ENCODE measurements at regions not wholly inside any gene's neighbourhood (a gene's known extent, or its start where the extent isn't known, plus 50 kb on each side); places are given as distances from the start of the nearest gene placed in this dataset.

DNA sequence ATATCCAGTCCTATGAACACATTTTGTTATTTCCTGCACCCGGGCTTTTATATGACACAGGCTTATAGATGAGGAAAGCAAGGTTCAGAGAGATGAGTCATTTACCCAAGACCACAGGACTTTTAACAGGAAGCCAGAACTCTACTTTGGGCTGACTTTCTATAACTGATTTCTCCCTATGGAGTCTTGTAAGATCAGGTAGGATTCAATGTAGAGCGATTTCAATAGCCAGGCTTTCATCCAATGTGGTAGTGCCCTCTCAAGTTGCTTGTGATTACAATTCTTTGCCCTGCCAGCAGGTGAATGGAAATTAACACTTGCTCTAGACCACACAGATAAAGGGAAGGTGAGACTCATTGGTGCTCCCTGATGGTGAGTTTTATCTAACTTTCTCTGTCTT, 378.3 kb downstream of the INSC start:
- no peaks in the 10 kb centered on the region for H3K4me1 Mint-ChIP-seq
- CTCF ChIA-PET: no interaction called here
- POLR2A ChIA-PET: no interaction called here
- no peak overlapping the region for H3K27ac Mint-ChIP-seq
- no peak for ATAC-seq
- intact Hi-C loops (cut with DNase I, micrococcal nuclease): no loop called here
- H3K9me3 Mint-ChIP-seq (ENCODE audit: low read depth): no peaks in the 10 kb centered on the region
- H3K27me3 Mint-ChIP-seq: no peaks in the 10 kb centered on the region
- H3K36me3 Mint-ChIP-seq (ENCODE audit: low read depth): no peaks in the 10 kb centered on the region
- no peak overlapping the region for H3K4me3 Mint-ChIP-seq
- no peak for DNase-seq

GRCh38 chr11:15493921-15494620, 379.3 kb downstream of the INSC start:
- no peaks in the 10 kb centered on the region for H3K36me3 Mint-ChIP-seq (ENCODE audit: low read depth)
- no peaks in the 10 kb centered on the region for H3K4me1 Mint-ChIP-seq
- no peak for DNase-seq
- H3K27ac Mint-ChIP-seq: no peak overlapping the region
- no peaks in the 10 kb centered on the region for H3K9me3 Mint-ChIP-seq (ENCODE audit: low read depth)
- H3K27me3 Mint-ChIP-seq: no peaks in the 10 kb centered on the region
- intact Hi-C loops (cut with DNase I, micrococcal nuclease): no loop called here
- ChIA-PET CTCF (no interaction called here), POLR2A (no interaction called here)
- H3K4me3 Mint-ChIP-seq: no peak overlapping the region
- ATAC-seq: no peak

GRCh38 chr11:15494740-15495139, 380.0 kb downstream of the INSC start:
- ChIA-PET POLR2A (no interaction called here), CTCF (no interaction called here)
- Mint-ChIP-seq H3K36me3 (ENCODE audit: low read depth) (no peaks in the 10 kb centered on the region), H3K4me1 (no peaks in the 10 kb centered on the region), H3K4me3 (no peak overlapping the region), H3K27ac (no peak overlapping the region), H3K27me3 (no peaks in the 10 kb centered on the region), H3K9me3 (ENCODE audit: low read depth) (no peaks in the 10 kb centered on the region)
- DNase-seq (no peak), ATAC-seq (no peak)
- intact Hi-C loops (cut with DNase I, micrococcal nuclease): no loop called here

- no peaks in the 10 kb centered on the region for H3K4me1 Mint-ChIP-seq
- no peaks in the 10 kb centered on the region for H3K9me3 Mint-ChIP-seq (ENCODE audit: low read depth)
- CTCF ChIA-PET: no interaction called here
- H3K27me3 Mint-ChIP-seq: no peaks in the 10 kb centered on the region
- no peaks in the 10 kb centered on the region for H3K36me3 Mint-ChIP-seq (ENCODE audit: low read depth)
- no peak for DNase-seq
- POLR2A ChIA-PET: no interaction called here
- intact Hi-C loops (cut with DNase I, micrococcal nuclease): no loop called here
- ATAC-seq: no peak
- H3K27ac Mint-ChIP-seq: no peak overlapping the region
- no peak overlapping the region for H3K4me3 Mint-ChIP-seq
Measured at GRCh38 chr11:15495462-15495861, 380.7 kb downstream of the INSC start.

DNA sequence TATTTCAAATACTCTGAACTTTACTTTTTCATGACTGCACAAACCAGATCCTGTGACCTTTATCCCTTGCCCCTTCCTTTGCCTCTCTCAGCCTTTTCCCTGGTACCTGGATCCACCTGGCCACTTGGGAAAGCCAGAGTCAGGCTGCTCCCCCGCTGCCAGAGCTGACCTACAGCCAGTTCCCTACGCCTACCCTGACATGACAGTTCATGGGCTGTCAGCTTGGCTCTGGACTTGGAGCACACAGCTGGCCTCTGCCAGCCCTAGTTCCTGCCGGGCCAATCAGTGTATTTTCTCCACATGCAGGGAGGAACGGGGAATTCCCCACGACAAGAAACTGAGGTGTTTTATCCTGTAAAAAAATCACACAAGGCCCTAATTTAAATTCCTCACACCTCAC, 382.6 kb downstream of the INSC start:
- CTCF ChIA-PET: interaction anchor here (1.5 kb wide), 1 partner anchor 12 kb away, joined by 4 read pairs; no protein-coding TSS in a partner anchor
- H3K36me3 Mint-ChIP-seq (ENCODE audit: low read depth): no peaks in the 10 kb centered on the region
- intact Hi-C loops (cut with DNase I, micrococcal nuclease): no loop called here

GRCh38 chr11:15499674-15500073, 385.0 kb downstream of the INSC start:
- no peaks in the 10 kb centered on the region for H3K36me3 Mint-ChIP-seq (ENCODE audit: low read depth)
- no peak overlapping the region for H3K4me3 Mint-ChIP-seq
- intact Hi-C loops (cut with DNase I, micrococcal nuclease): no loop called here
- no peaks in the 10 kb centered on the region for H3K9me3 Mint-ChIP-seq (ENCODE audit: low read depth)
- DNase-seq (no peak), ATAC-seq (no peak)
- H3K27me3 Mint-ChIP-seq: no peaks in the 10 kb centered on the region
- H3K4me1 Mint-ChIP-seq: no peaks in the 10 kb centered on the region
- ChIA-PET POLR2A (no interaction called here), CTCF (no interaction called here)
- no peak overlapping the region for H3K27ac Mint-ChIP-seq

More for the DNA sequence above, 382.6 kb downstream of the INSC start:
- Mint-ChIP-seq H3K27ac (no peak overlapping the region), H3K4me3 (no peak overlapping the region), H3K9me3 (ENCODE audit: low read depth) (no peaks in the 10 kb centered on the region), H3K27me3 (no peaks in the 10 kb centered on the region), H3K4me1 (no peaks in the 10 kb centered on the region)
- POLR2A ChIA-PET: no interaction called here
- DNase-seq (no peak), ATAC-seq (no peak)

GRCh38 chr11:15500643-15501042, 385.9 kb downstream of the INSC start:
- CTCF ChIA-PET: no interaction called here
- Mint-ChIP-seq H3K4me1 (no peaks in the 10 kb centered on the region), H3K36me3 (ENCODE audit: low read depth) (no peaks in the 10 kb centered on the region), H3K27me3 (no peaks in the 10 kb centered on the region), H3K4me3 (no peak overlapping the region), H3K27ac (no peak overlapping the region), H3K9me3 (ENCODE audit: low read depth) (no peaks in the 10 kb centered on the region)
- intact Hi-C loops (cut with DNase I, micrococcal nuclease): no loop called here
- POLR2A ChIA-PET: no interaction called here
- no peak for DNase-seq
- no peak for ATAC-seq

- no peaks in the 10 kb centered on the region for H3K9me3 Mint-ChIP-seq (ENCODE audit: low read depth)
- POLR2A ChIA-PET: no interaction called here
- no peaks in the 10 kb centered on the region for H3K36me3 Mint-ChIP-seq (ENCODE audit: low read depth)
- ATAC-seq (no peak), DNase-seq (no peak)
- intact Hi-C loops (cut with DNase I, micrococcal nuclease): no loop called here
- no peaks in the 10 kb centered on the region for H3K4me1 Mint-ChIP-seq
- H3K27me3 Mint-ChIP-seq: no peaks in the 10 kb centered on the region
- no peak overlapping the region for H3K27ac Mint-ChIP-seq
- no peak overlapping the region for H3K4me3 Mint-ChIP-seq
- CTCF ChIA-PET: interaction anchor here (0.8 kb wide), 1 partner anchor 50 kb away, joined by 3 read pairs; no protein-coding TSS in a partner anchor
Measured at GRCh38 chr11:15501566-15501965, 386.8 kb downstream of the INSC start.

DNA sequence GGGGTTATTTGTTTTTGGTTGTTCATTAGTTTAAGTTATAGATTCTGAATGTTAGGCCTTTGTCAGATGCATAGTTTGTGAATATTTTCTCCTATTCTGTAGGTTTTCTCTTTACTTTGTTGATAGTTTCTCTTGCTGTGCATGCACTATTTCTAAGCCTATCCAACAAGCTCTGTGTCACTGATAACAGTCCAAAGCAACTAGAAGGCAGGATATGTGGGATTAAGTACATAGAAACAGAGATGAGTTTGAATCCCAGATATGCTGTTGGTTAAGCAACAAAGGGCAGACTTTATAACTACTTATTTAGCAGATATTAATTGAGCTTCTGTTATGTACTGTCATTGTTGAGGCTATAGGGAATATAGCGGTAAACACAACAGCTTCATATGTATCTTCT, 390.4 kb downstream of the INSC start:
- ATAC-seq (no peak), DNase-seq (no peak)
- ChIA-PET CTCF (no interaction called here), POLR2A (no interaction called here)
- Mint-ChIP-seq H3K4me1 (no peaks in the 10 kb centered on the region), H3K27ac (no peak overlapping the region), H3K27me3 (no peaks in the 10 kb centered on the region), H3K9me3 (ENCODE audit: low read depth) (no peaks in the 10 kb centered on the region), H3K36me3 (ENCODE audit: low read depth) (no peaks in the 10 kb centered on the region), H3K4me3 (no peak overlapping the region)
- intact Hi-C loops (cut with DNase I, micrococcal nuclease): no loop called here

- Mint-ChIP-seq H3K9me3 (ENCODE audit: low read depth) (no peaks in the 10 kb centered on the region), H3K27ac (no peak overlapping the region), H3K36me3 (ENCODE audit: low read depth) (no peaks in the 10 kb centered on the region), H3K4me1 (no peaks in the 10 kb centered on the region), H3K27me3 (peaks cover 1% of the 10 kb centered on the region), H3K4me3 (no peak overlapping the region)
- ChIA-PET POLR2A (no interaction called here), CTCF (interaction anchor here (0.7 kb wide), 1 partner anchor 95 kb away, joined by 3 read pairs; no protein-coding TSS in a partner anchor)
- ATAC-seq: no peak
- DNase-seq: no peak
- intact Hi-C loops (cut with DNase I, micrococcal nuclease): no loop called here
Measured at GRCh38 chr11:15507592-15507991, 392.9 kb downstream of the INSC start.

DNA sequence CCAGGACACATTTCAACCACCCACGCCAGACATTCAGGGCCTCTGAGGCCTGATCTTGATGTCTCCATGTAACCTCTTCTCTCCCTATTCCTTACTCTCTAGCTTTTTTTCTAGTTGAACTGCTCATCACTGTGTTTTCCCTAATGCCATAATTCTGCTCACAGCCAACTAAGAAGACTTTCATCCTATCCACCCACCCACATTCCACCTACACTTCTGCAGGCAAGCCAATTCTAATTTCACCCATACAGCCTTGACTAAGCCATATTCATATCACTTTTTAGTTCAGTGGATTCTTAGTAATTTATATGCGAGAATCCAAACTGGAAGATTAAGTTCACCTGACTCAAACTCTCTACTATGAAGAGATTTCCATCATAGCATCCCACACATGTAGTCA, 394.4 kb downstream of the INSC start:
- no peak overlapping the region for H3K4me3 Mint-ChIP-seq
- no peaks in the 10 kb centered on the region for H3K4me1 Mint-ChIP-seq
- ChIA-PET POLR2A (no interaction called here), CTCF (no interaction called here)
- no peak for DNase-seq
- H3K27me3 Mint-ChIP-seq: peaks cover 2% of the 10 kb centered on the region
- H3K27ac Mint-ChIP-seq: no peak overlapping the region
- no peak for ATAC-seq
- no peaks in the 10 kb centered on the region for H3K36me3 Mint-ChIP-seq (ENCODE audit: low read depth)
- H3K9me3 Mint-ChIP-seq (ENCODE audit: low read depth): no peaks in the 10 kb centered on the region
- intact Hi-C loops (cut with DNase I, micrococcal nuclease): no loop called here

- intact Hi-C loops (cut with DNase I, micrococcal nuclease): no loop called here
- Mint-ChIP-seq H3K27me3 (no peaks in the 10 kb centered on the region), H3K36me3 (ENCODE audit: low read depth) (no peaks in the 10 kb centered on the region), H3K4me3 (no peak overlapping the region), H3K27ac (no peak overlapping the region), H3K9me3 (ENCODE audit: low read depth) (peaks cover 9% of the 10 kb centered on the region), H3K4me1 (no peaks in the 10 kb centered on the region)
- CTCF ChIA-PET: no interaction called here
- ATAC-seq (no peak), DNase-seq (no peak)
- POLR2A ChIA-PET: no interaction called here
Measured at GRCh38 chr11:15519124-15519791, 404.5 kb downstream of the INSC start.
